HepG2 (cell line): ENCODE measurements at regions not wholly inside any gene's neighbourhood (a gene's known extent, or its start where the extent isn't known, plus 50 kb on each side); places are given as distances from the start of the nearest gene placed in this dataset.

Experiments used
- ATAC-seq: fragments of 200-7000 bp; cut with Tn5 transposase; 3 replicates; pipeline ENCODE4 v1.9.1; 2020; ENCODE audit warnings: mild to moderate bottlenecking, moderate library complexity
- BruUV-seq: library from RNA; stranded (reverse); fragments of 400-500 nt; replicated peaks from 2 replicates; lab custom pipeline; 2021; lab: Mats Ljungman, UMichigan
- CTCF ChIA-PET: fragments of 300-600 bp; formaldehyde crosslinking; extraction: SDS; loops from one replicate; lab custom pipeline; 2021; ENCODE audit warnings: low total read pairs, inconsistent platforms, low intra/inter-chr PET ratio; lab: Yijun Ruan, JAX
- POLR2A ChIA-PET: fragments of 350-600 bp; sonication (Branson Sonifier 250); formaldehyde crosslinking; loops from one replicate; lab custom pipeline; 2020; ENCODE audit warnings: antibody characterized with exemption, inconsistent platforms; lab: Yijun Ruan, JAX
- DNase-seq: peaks from one replicate; pipeline ENCODE4 v3.0.0-alpha.2; 2015; ENCODE audit warnings: low spot score
- FAIRE-seq: peaks from 3 replicates; lab custom pipeline; 2011; peaks lifted over from hg19 to GRCh38; lab: Jason Lieb, UNC
- H2AFZ ChIP-seq: one replicate; pipeline ENCODE4 v1.6.1; 2011; ENCODE audit warnings: low read length, inconsistent platforms
- H3K27ac ChIP-seq: fragments of 300-600 bp; 3 replicates; pipeline ENCODE4 v1.8.0; 2011; ENCODE audit warnings: mixed run types, mild to moderate bottlenecking, mixed read lengths, low read length, inconsistent platforms; ENCODE audit not compliant: insufficient read depth; ENCODE audit errors: extremely low read length
- H3K27me3 ChIP-seq, 2 experiments: fragments of 200-600 bp in 1 of 2; 2 replicates in 1 of 2; 3 replicates in 1 of 2; pipeline versions ENCODE4 v1.6.0 to v1.8.0; 2011; ENCODE audit warnings: low read length in 2 of 2, mild to moderate bottlenecking in 2 of 2, moderate library complexity in 2 of 2, inconsistent platforms in 1 of 2; ENCODE audit not compliant: insufficient read depth in 2 of 2, control insufficient read depth in 1 of 2
- H3K36me3 ChIP-seq, 2 experiments: fragments of 200-600 bp in 1 of 2; replicated peaks in 1 of 2; 2 replicates in 1 of 2; 3 replicates in 1 of 2; pipeline versions ENCODE4 v1.5.1 to v1.8.0; 2011; ENCODE audit warnings: low read length in 2 of 2, inconsistent platforms in 1 of 2; ENCODE audit not compliant: insufficient read depth in 2 of 2, control insufficient read depth in 1 of 2
- H3K4me1 ChIP-seq: 2 replicates; pipeline ENCODE4 v1.5.1; 2012; ENCODE audit warnings: low read length, inconsistent platforms; ENCODE audit not compliant: insufficient read depth
- H3K4me2 ChIP-seq: 2 replicates; pipeline ENCODE4 v1.6.0; 2011; ENCODE audit warnings: low read depth, low read length, inconsistent platforms
- H3K4me3 ChIP-seq, 3 experiments: fragments of 200-600 bp in 1 of 3; sonication (generic), shearing (Covaris generic) in 1 of 3; replicated peaks in 1 of 3; 2 replicates each; pipeline ENCODE4 v1.5.1; 2011 to 2016; ENCODE audit warnings: low read length in 3 of 3, inconsistent platforms in 2 of 3, low read depth in 2 of 3, mild to moderate bottlenecking in 2 of 3, control low read depth in 1 of 3, mixed read lengths in 1 of 3; ENCODE audit not compliant: insufficient read depth in 1 of 3
- H3K79me2 ChIP-seq: one replicate; pipeline ENCODE4 v1.6.1; 2011; ENCODE audit warnings: low read length, inconsistent platforms; ENCODE audit not compliant: insufficient read depth
- H3K9ac ChIP-seq: 2 replicates; pipeline ENCODE4 v1.6.0; 2011; ENCODE audit warnings: mild to moderate bottlenecking, low read depth, low read length, inconsistent platforms; ENCODE audit not compliant: insufficient read depth
- H3K9me3 ChIP-seq: 2 replicates; pipeline ENCODE4 v1.5.1; 2012; ENCODE audit warnings: mild to moderate bottlenecking, low read length
- H4K20me1 ChIP-seq: 2 replicates; pipeline ENCODE4 v1.6.0; 2011; ENCODE audit warnings: inconsistent platforms, mild to moderate bottlenecking, low read length, moderate library complexity; ENCODE audit not compliant: insufficient read depth
- ARHGAP35 ChIP-seq: sonication (generic); formaldehyde crosslinking; IDR thresholded peaks from 2 replicates; pipeline ENCODE4 v1.9.0; 2022; ENCODE audit warnings: mild to moderate bottlenecking, inconsistent platforms, moderate library complexity, missing genetic modification reagents, borderline replicate concordance
- CHD2 ChIP-seq: IDR thresholded peaks from 2 replicates; pipeline ENCODE4 v1.6.1; 2011; ENCODE audit warnings: low read depth, low read length, improper control_type of control experiment
- E2F2 ChIP-seq: sonication (generic); formaldehyde crosslinking; IDR thresholded peaks from 2 replicates; pipeline ENCODE4 v1.4.0; 2020; ENCODE audit warnings: missing genetic modification reagents, borderline replicate concordance
- ETS1 ChIP-seq: sonication (generic); formaldehyde crosslinking; IDR thresholded peaks from 2 replicates; pipeline ENCODE4 v1.4.0; 2020; ENCODE audit warnings: missing genetic modification reagents
- FOSL1 ChIP-seq: sonication (generic); formaldehyde crosslinking; IDR thresholded peaks from 2 replicates; pipeline ENCODE4 v1.9.0; 2021; ENCODE audit warnings: missing genetic modification reagents, borderline replicate concordance
- KDM1A ChIP-seq: IDR thresholded peaks from 2 replicates; pipeline ENCODE4 v1.6.1; 2016; ENCODE audit warnings: missing compliant biosample characterization
- KLF15 ChIP-seq: sonication (generic); formaldehyde crosslinking; IDR thresholded peaks from 2 replicates; pipeline ENCODE4 v1.8.1; 2023; ENCODE audit warnings: borderline replicate concordance, mild to moderate bottlenecking, inconsistent platforms, missing genetic modification reagents, mixed read lengths
- KMT2B ChIP-seq: IDR thresholded peaks from 2 replicates; pipeline ENCODE4 v1.6.1; 2016; ENCODE audit warnings: missing genetic modification reagents, missing compliant biosample characterization
- SALL1 ChIP-seq: sonication (generic); formaldehyde crosslinking; IDR thresholded peaks from 2 replicates; pipeline ENCODE4 v1.8.0; 2022; ENCODE audit warnings: mild to moderate bottlenecking, missing genetic modification reagents
- SIN3B ChIP-seq: fragments of 150-350 bp; IDR thresholded peaks from 2 replicates; pipeline ENCODE4 v1.6.1; 2014; ENCODE audit warnings: low read length
- SNAPC2 ChIP-seq: sonication (generic); formaldehyde crosslinking; IDR thresholded peaks from 2 replicates; pipeline ENCODE4 v1.8.1; 2022; ENCODE audit warnings: mild to moderate bottlenecking, missing genetic modification reagents
- SPEN ChIP-seq: sonication (generic); formaldehyde crosslinking; IDR thresholded peaks from 2 replicates; pipeline ENCODE4 v1.5.1; 2020; ENCODE audit warnings: low read depth, mild to moderate bottlenecking, missing genetic modification reagents
- TEAD3 ChIP-seq: optimal IDR thresholded peaks from 2 replicates; pipeline ENCODE3; 2016; ENCODE audit warnings: borderline replicate concordance
- TP53 ChIP-seq: sonication (generic); formaldehyde crosslinking; conservative IDR thresholded peaks from 2 replicates; pipeline ENCODE4 v1.4.0; 2020; ENCODE audit warnings: missing genetic modification reagents
- ZSCAN21 ChIP-seq: sonication (generic); formaldehyde crosslinking; IDR thresholded peaks from 2 replicates; pipeline ENCODE4 v1.8.0; 2022; ENCODE audit warnings: mild to moderate bottlenecking, missing genetic modification reagents, moderate library complexity, borderline replicate concordance
- WGBS: methylation state at CpG from one replicate; pipeline ENCODE4 v1.1.6; 2017; ENCODE audit warnings: low lambda C conversion rate; 5-methylcytosine and 5-hydroxymethylcytosine counted together
- in situ Hi-C: cut with HindIII; loops from 2 replicates; pipeline ENCODE4 v1.10.0; 2017; ENCODE audit warnings: low pct_unique_long_range_greater_than_20kb; ENCODE audit not compliant: extremely low pct_ligation_motif_present
- intact Hi-C: fragments of 100-400 bp; cut with micrococcal nuclease; formaldehyde crosslinking; loops from one replicate; pipeline ENCODE4 v1.10.0; 2022; ENCODE audit not compliant: unreplicated experiment
- TF ChIP-seq, protein P1 (sequence below), 2 experiments: sonication (generic) in 1 of 2; formaldehyde crosslinking in 1 of 2; IDR thresholded peaks; 2 replicates each; pipeline versions ENCODE4 v1.4.0 to v1.6.1; 2016 to 2020; ENCODE audit warnings: borderline replicate concordance in 1 of 2, low read depth in 1 of 2, mild to moderate bottlenecking in 1 of 2, missing genetic modification reagents in 1 of 2

- H3K4me1 ChIP-seq: no peaks in the 10 kb centered on the region
- no peaks in the 10 kb centered on the region for H3K36me3 ChIP-seq
- H3K9me3 ChIP-seq: no peaks in the 10 kb centered on the region
- in situ Hi-C loops: no loop called here
- no TSS peak for BruUV-seq
- DNase-seq (no peak), FAIRE-seq (no peak), ATAC-seq (no peak)
- TF ChIP-seq TEAD3 (CRISPR knock-in tag): no peak
- no peak for TF ChIP-seq SNAPC2
- TF ChIP-seq KMT2B (CRISPR knock-in tag): no peak
- no peak for TF ChIP-seq E2F2 (CRISPR knock-in tag)
- TF ChIP-seq ARHGAP35 (CRISPR knock-in tag): no peak
- no peak for TF ChIP-seq ZSCAN21 (CRISPR knock-in tag)
- no peak for TF ChIP-seq ETS1 (CRISPR knock-in tag)
- TF ChIP-seq KDM1A: no peak
- TF ChIP-seq KLF15 (CRISPR knock-in tag): no peak
- TF ChIP-seq SIN3B: no peak
- TF ChIP-seq, protein P1, sequence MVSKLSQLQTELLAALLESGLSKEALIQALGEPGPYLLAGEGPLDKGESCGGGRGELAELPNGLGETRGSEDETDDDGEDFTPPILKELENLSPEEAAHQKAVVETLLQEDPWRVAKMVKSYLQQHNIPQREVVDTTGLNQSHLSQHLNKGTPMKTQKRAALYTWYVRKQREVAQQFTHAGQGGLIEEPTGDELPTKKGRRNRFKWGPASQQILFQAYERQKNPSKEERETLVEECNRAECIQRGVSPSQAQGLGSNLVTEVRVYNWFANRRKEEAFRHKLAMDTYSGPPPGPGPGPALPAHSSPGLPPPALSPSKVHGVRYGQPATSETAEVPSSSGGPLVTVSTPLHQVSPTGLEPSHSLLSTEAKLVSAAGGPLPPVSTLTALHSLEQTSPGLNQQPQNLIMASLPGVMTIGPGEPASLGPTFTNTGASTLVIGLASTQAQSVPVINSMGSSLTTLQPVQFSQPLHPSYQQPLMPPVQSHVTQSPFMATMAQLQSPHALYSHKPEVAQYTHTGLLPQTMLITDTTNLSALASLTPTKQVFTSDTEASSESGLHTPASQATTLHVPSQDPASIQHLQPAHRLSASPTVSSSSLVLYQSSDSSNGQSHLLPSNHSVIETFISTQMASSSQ (IDR thresholded peaks at IDR 0.05; ENCODE audit: low read depth): no peak
- TF ChIP-seq, protein P1 (CRISPR knock-in tag; IDR thresholded peaks at IDR 0.05; ENCODE audit: borderline replicate concordance): no peak
- no peak for TF ChIP-seq FOSL1
- no peak for TF ChIP-seq SALL1
- no peak for TF ChIP-seq CHD2
- no peak for TF ChIP-seq TP53
- TF ChIP-seq SPEN: no peak
- H3K9ac ChIP-seq: no peak overlapping the region
- H4K20me1 ChIP-seq: no peaks in the 10 kb centered on the region
- no peak overlapping the region for H3K4me3 ChIP-seq
- H3K79me2 ChIP-seq: no peaks in the 10 kb centered on the region
- POLR2A ChIA-PET: no interaction called here
- H3K4me2 ChIP-seq: no peak overlapping the region
- no peak overlapping the region for H2AFZ ChIP-seq
- CTCF ChIA-PET: no interaction called here
- intact Hi-C loops: no loop called here
- H3K27ac ChIP-seq: no peak overlapping the region
- 0% methylated on average over 1 of the region's 2 CpGs for WGBS
- no peaks in the 10 kb centered on the region; a peak in 1 of 5 replicates for H3K27me3 ChIP-seq
Measured at GRCh38 chr14:96649327-96649601, 147.1 kb downstream of the PAPOLA start.
